NT2/D1 (cell line): ENCODE measurements at regions not wholly inside any gene's neighbourhood (a gene's known extent, or its start where the extent isn't known, plus 50 kb on each side); places are given as distances from the start of the nearest gene placed in this dataset.
"Not testable (repeated sequence)": the region's sequence is repeated elsewhere in the genome, so short reads cannot be mapped to it uniquely, and the experiment has no call there.

Source experiments
- DNase-seq: peaks from one replicate; pipeline ENCODE4 v3.0.0-alpha.2; 2011; ENCODE audit warnings: low read depth, low spot score
- H3K27me3 ChIP-seq: 2 replicates; pipeline ENCODE4 v1.6.0; 2011; ENCODE audit warnings: mild to moderate bottlenecking; ENCODE audit not compliant: insufficient read length, insufficient read depth
- H3K36me3 ChIP-seq: 2 replicates; pipeline ENCODE4 v1.6.1; 2011; ENCODE audit warnings: mild to moderate bottlenecking, low read length, mixed read lengths; ENCODE audit not compliant: insufficient read depth, insufficient read length
- H3K4me1 ChIP-seq: 2 replicates; pipeline ENCODE4 v1.5.1; 2011; ENCODE audit not compliant: insufficient read depth, insufficient read length
- H3K4me3 ChIP-seq: 2 replicates; pipeline ENCODE4 v1.5.1; 2011; ENCODE audit warnings: low read depth; ENCODE audit not compliant: insufficient read length
- H3K9ac ChIP-seq: 2 replicates; pipeline ENCODE4 v1.6.0; 2011; ENCODE audit warnings: low read depth; ENCODE audit not compliant: insufficient read length
- H3K9me3 ChIP-seq: 2 replicates; pipeline ENCODE4 v1.5.1; 2011; ENCODE audit warnings: mild to moderate bottlenecking, low read length; ENCODE audit not compliant: insufficient read depth
- SUZ12 ChIP-seq: IDR thresholded peaks from 2 replicates; pipeline ENCODE4 v1.6.1; 2011; ENCODE audit not compliant: insufficient read length, insufficient read depth; ENCODE audit errors: extremely low read depth
- YY1 ChIP-seq: IDR thresholded peaks from 2 replicates; pipeline ENCODE4 v1.6.1; 2011; ENCODE audit not compliant: insufficient read length, insufficient read depth
- ZNF274 ChIP-seq: IDR thresholded peaks from 2 replicates; pipeline ENCODE4 v1.6.1; 2011; ENCODE audit warnings: mild to moderate bottlenecking, low read depth, low read length

GRCh38 chr5:36458746-36459145 lies 147.7 kb upstream of the SLC1A3 start:
- no peak overlapping the region for H3K4me3 ChIP-seq
- DNase-seq: no peak
- H3K9me3 ChIP-seq: no peaks in the 10 kb centered on the region
- no peaks in the 10 kb centered on the region for H3K27me3 ChIP-seq
- no peaks in the 10 kb centered on the region for H3K36me3 ChIP-seq
- TF ChIP-seq ZNF274: no peak
- no peak for TF ChIP-seq SUZ12
- no peak for TF ChIP-seq YY1
- no peaks in the 10 kb centered on the region for H3K4me1 ChIP-seq
- H3K9ac ChIP-seq: no peak overlapping the region

- H3K36me3 ChIP-seq: no peaks in the 10 kb centered on the region
- TF ChIP-seq YY1 (no peak), ZNF274 (no peak), SUZ12 (no peak)
- H3K27me3 ChIP-seq: no peaks in the 10 kb centered on the region
- H3K9ac ChIP-seq: no peak overlapping the region
- no peak for DNase-seq
- H3K9me3 ChIP-seq: no peaks in the 10 kb centered on the region
- H3K4me3 ChIP-seq: no peak overlapping the region
- no peaks in the 10 kb centered on the region for H3K4me1 ChIP-seq
Measured at GRCh38 chr5:36459176-36460135, 146.9 kb upstream of the SLC1A3 start.

DNA sequence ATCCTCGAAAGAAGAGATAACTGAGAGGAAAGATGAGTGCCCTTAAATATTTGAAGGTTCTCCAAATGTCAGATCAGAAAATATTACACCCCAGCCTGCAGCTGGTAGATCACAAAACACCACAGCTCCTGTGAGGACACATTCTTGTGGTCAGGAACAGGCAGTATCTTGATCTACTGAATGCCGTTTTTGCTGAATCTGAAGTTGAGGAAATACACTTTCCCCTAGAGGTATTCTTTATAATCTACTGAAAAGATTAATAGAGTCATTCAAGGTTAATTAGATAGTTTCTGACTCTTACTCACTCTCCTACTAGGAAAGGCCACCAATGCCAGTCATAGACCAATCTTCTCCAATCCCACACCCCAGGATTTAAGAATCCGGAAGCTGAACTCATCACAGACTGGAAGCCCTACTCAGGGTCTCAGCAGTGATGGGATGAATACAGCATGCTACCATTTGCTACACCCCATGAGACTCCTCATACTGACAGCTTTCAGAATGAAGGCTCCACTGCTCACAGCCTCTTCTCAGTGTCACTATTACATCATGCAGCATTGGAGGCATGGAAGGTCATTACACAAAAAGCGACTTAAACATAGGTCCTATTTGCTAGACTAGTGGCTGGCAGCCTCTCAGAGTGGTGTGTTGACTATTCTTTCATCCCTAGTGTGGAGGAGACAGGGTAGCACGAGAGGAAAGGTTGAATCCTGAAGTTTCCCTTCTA lies 143.9 kb upstream of the SLC1A3 start:
- TF ChIP-seq SUZ12 (no peak), YY1 (no peak), ZNF274 (no peak)
- Histone ChIP-seq H3K9me3 (no peaks in the 10 kb centered on the region), H3K36me3 (no peaks in the 10 kb centered on the region), H3K9ac (no peak overlapping the region), H3K27me3 (no peaks in the 10 kb centered on the region), H3K4me1 (no peaks in the 10 kb centered on the region), H3K4me3 (no peak overlapping the region)
- DNase-seq: no peak

GRCh38 chr5:36475942-36476341 lies 130.5 kb upstream of the SLC1A3 start:
- not testable (repeated sequence) for H3K27me3 ChIP-seq, H3K36me3 ChIP-seq, H3K9ac ChIP-seq, H3K4me3 ChIP-seq, H3K4me1 ChIP-seq, H3K9me3 ChIP-seq, DNase-seq

GRCh38 chr5:36478646-36479317 lies 127.6 kb upstream of the SLC1A3 start:
- no peaks in the 10 kb centered on the region for H3K27me3 ChIP-seq
- TF ChIP-seq ZNF274: no peak
- no peak for TF ChIP-seq YY1
- no peak for TF ChIP-seq SUZ12
- no peak overlapping the region for H3K4me3 ChIP-seq
- no peaks in the 10 kb centered on the region for H3K4me1 ChIP-seq
- H3K9ac ChIP-seq: no peak overlapping the region
- DNase-seq: no peak
- no peaks in the 10 kb centered on the region for H3K36me3 ChIP-seq
- no peaks in the 10 kb centered on the region for H3K9me3 ChIP-seq

DNA sequence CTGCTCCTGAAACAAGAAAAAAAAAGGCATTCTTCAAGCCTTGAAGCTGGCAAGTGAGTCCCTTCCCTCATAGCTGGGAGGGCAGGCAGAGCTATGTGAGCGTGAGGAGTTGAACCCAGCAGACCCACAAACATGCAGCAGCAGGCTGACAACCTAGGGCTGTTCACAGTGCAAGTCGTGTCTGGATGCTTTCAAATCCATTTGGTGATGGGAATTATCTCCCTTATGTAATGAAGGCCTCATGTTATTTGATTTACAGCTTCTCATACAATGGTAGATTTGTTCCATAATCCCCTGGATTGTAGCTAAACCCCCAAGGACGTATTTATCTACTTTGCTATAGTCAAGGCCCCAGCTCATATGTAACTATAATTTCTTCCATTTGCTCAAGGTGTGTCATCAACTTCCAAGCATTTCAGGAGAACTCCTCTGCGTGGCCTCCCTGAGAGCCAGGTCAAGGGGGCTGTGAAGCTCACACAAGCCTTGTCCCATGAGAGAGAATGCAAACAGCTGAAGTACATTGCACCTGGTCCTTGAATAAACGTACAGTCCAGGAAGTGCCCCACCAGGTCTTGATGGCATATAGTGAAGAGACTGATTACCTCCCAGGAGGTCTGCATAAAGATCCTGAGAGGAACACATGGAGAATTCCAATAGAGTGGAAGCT lies 124.8 kb upstream of the SLC1A3 start:
- Histone ChIP-seq H3K36me3 (no peaks in the 10 kb centered on the region), H3K9me3 (no peaks in the 10 kb centered on the region), H3K4me3 (no peak overlapping the region), H3K27me3 (no peaks in the 10 kb centered on the region), H3K9ac (no peak overlapping the region), H3K4me1 (no peaks in the 10 kb centered on the region)
- DNase-seq: no peak
- TF ChIP-seq SUZ12: no peak
- TF ChIP-seq ZNF274: no peak
- no peak for TF ChIP-seq YY1
